GM12878 (cell line): ENCODE measurements at regions not wholly inside any gene's neighbourhood (a gene's known extent, or its start where the extent isn't known, plus 50 kb on each side); places are given as distances from the start of the nearest gene placed in this dataset.

Source experiments
- ATAC-seq: fragments of 200-7000 bp; cut with Tn5 transposase; 3 replicates; pipeline ENCODE4 v1.9.1; 2020; ENCODE audit warnings: mild to moderate bottlenecking, moderate library complexity
- BruUV-seq: library from RNA; stranded (reverse); fragments of 400-500 nt; replicated peaks from 2 replicates; lab custom pipeline; 2021; lab: Mats Ljungman, UMichigan
- CTCF ChIA-PET: fragments of 300-600 bp; sonication (Branson Sonifier 250); formaldehyde crosslinking; extraction: SDS; loops from one replicate; lab custom pipeline; 2021; ENCODE audit warnings: inconsistent platforms; lab: Yijun Ruan, JAX
- POLR2A ChIA-PET: fragments of 350-600 bp; formaldehyde crosslinking; extraction: SDS; loops from one replicate; lab custom pipeline; 2021; ENCODE audit warnings: inconsistent platforms; lab: Charles Lee
- RAD21 ChIA-PET: fragments of 300-600 bp; sonication (Branson Sonifier 250); formaldehyde crosslinking; loops from one replicate; lab custom pipeline; 2023; ENCODE audit warnings: antibody characterized with exemption; ENCODE audit not compliant: unreplicated experiment; lab: Charles Lee
- SMC1A ChIA-PET: fragments of 300-600 bp; sonication (Branson Sonifier 250); formaldehyde crosslinking; loops from one replicate; lab custom pipeline; 2023; ENCODE audit not compliant: unreplicated experiment, uncharacterized antibody; lab: Charles Lee
- DNase-seq: peaks from one replicate; pipeline ENCODE4 v3.0.0-alpha.2; 2011; ENCODE audit warnings: low read depth, low spot score
- FAIRE-seq: peaks from 3 replicates; lab custom pipeline; 2011; peaks lifted over from hg19 to GRCh38; lab: Jason Lieb, UNC
- H2AFZ ChIP-seq: 2 replicates; pipeline ENCODE4 v1.6.0; 2011; ENCODE audit warnings: low read depth, low read length, control low read depth; ENCODE audit not compliant: control insufficient read depth
- H3K27ac ChIP-seq: 2 replicates; pipeline ENCODE4 v1.5.1; 2011; ENCODE audit warnings: control low read depth; ENCODE audit not compliant: control insufficient read depth, insufficient read depth
- H3K27me3 ChIP-seq, 2 experiments: replicated peaks in 1 of 2; 2 replicates each; pipeline versions ENCODE4 v1.6.0 to v1.6.1; 2011; ENCODE audit warnings: low read length in 1 of 2; ENCODE audit not compliant: control insufficient read depth in 2 of 2, insufficient read depth in 2 of 2
- H3K36me3 ChIP-seq, 2 experiments: 2 replicates each; pipeline ENCODE4 v1.5.1; 2011; ENCODE audit warnings: low read length in 1 of 2; ENCODE audit not compliant: control insufficient read depth in 2 of 2, insufficient read depth in 2 of 2
- H3K4me1 ChIP-seq: 2 replicates; pipeline ENCODE4 v1.6.1; 2011; ENCODE audit warnings: mild to moderate bottlenecking, low read length, moderate library complexity, mixed read lengths; ENCODE audit not compliant: control insufficient read depth, insufficient read depth
- H3K4me2 ChIP-seq: 2 replicates; pipeline ENCODE4 v1.6.0; 2011; ENCODE audit warnings: control low read depth; ENCODE audit not compliant: control insufficient read depth, insufficient read depth
- H3K4me3 ChIP-seq: fragments of 200-600 bp; sonication (generic); 2 replicates; pipeline ENCODE4 v1.5.1; 2016
- H3K79me2 ChIP-seq: 2 replicates; pipeline ENCODE4 v1.6.0; 2011; ENCODE audit warnings: low read length; ENCODE audit not compliant: control insufficient read depth, insufficient read depth
- H3K9ac ChIP-seq: 2 replicates; pipeline ENCODE4 v1.8.0; 2011; ENCODE audit warnings: low read length, control low read depth, mixed read lengths; ENCODE audit not compliant: control insufficient read depth, insufficient read depth
- H3K9me3 ChIP-seq: replicated peaks from 3 replicates; pipeline ENCODE4 v1.5.1; 2011; ENCODE audit warnings: mild to moderate bottlenecking, low read length; ENCODE audit not compliant: control insufficient read depth, insufficient read depth
- H4K20me1 ChIP-seq: 2 replicates; pipeline ENCODE4 v1.6.0; 2011; ENCODE audit not compliant: control insufficient read depth, insufficient read depth
- CHD1 ChIP-seq: IDR thresholded peaks from 2 replicates; pipeline ENCODE4 v1.6.1; 2012; ENCODE audit warnings: low read depth, low read length, improper control_type of control experiment
- E4F1 ChIP-seq: fragments of 450-650 bp; IDR thresholded peaks from 2 replicates; pipeline ENCODE4 v1.6.1; 2018; ENCODE audit warnings: borderline replicate concordance, mild to moderate bottlenecking; ENCODE audit not compliant: partially characterized antibody
- KAT2A ChIP-seq: conservative IDR thresholded peaks from 2 replicates; pipeline ENCODE4 v1.6.1; 2011; ENCODE audit warnings: low read depth, low read length; ENCODE audit not compliant: control insufficient read depth
- MXI1 ChIP-seq: fragments of 150-350 bp; IDR thresholded peaks from 2 replicates; pipeline ENCODE4 v1.6.1; 2011; ENCODE audit warnings: low read depth, mild to moderate bottlenecking, inconsistent platforms, low read length, improper control_type of control experiment
- NFYB ChIP-seq: IDR thresholded peaks from 2 replicates; pipeline ENCODE4 v1.6.1; 2011; ENCODE audit warnings: low read depth, mild to moderate bottlenecking, low read length, improper control_type of control experiment, moderate library complexity; ENCODE audit not compliant: insufficient read depth
- NRF1 ChIP-seq: conservative IDR thresholded peaks from 2 replicates; pipeline ENCODE4 v1.6.1; 2011; ENCODE audit warnings: mild to moderate bottlenecking, low read depth, low read length, improper control_type of control experiment
- RBBP5 ChIP-seq: fragments of 200-600 bp; sonication (generic); conservative IDR thresholded peaks from 2 replicates; pipeline ENCODE4 v1.6.1; 2016
- SUPT20H ChIP-seq: IDR thresholded peaks from 2 replicates; pipeline ENCODE4 v1.6.1; 2011; ENCODE audit warnings: low read depth, mild to moderate bottlenecking, low read length, moderate library complexity, borderline replicate concordance; ENCODE audit not compliant: control insufficient read depth
- ZNF622 ChIP-seq: fragments of 450-650 bp; IDR thresholded peaks from 2 replicates; pipeline ENCODE4 v1.6.1; 2017; ENCODE audit warnings: mild to moderate bottlenecking, inconsistent platforms
- WGBS: methylation state at CpG from one replicate; pipeline ENCODE4 v1.1.6; 2016; ENCODE audit warnings: low lambda C conversion rate; ENCODE audit not compliant: insufficient replicate concordance, insufficient coverage; ENCODE audit errors: missing lambda C conversion rate; 5-methylcytosine and 5-hydroxymethylcytosine counted together
- in situ Hi-C: fragments of 300-500 bp; cut with MboI; formaldehyde crosslinking; loops from 9 replicates; pipeline ENCODE4 v1.14.3; 2018; ENCODE audit warnings: mixed read lengths
- intact Hi-C: fragments of 100-400 bp; cut with micrococcal nuclease; formaldehyde crosslinking; loops from one replicate; pipeline ENCODE4 v1.14.2; 2022; ENCODE audit not compliant: unreplicated experiment
- TF ChIP-seq, protein P1 (sequence below): fragments of 150-350 bp; IDR thresholded peaks from 2 replicates; pipeline ENCODE4 v1.6.1; 2016; ENCODE audit warnings: low read depth, low read length
- TF ChIP-seq, protein P2 (sequence below): IDR thresholded peaks from 2 replicates; pipeline ENCODE4 v1.6.1; 2012; ENCODE audit warnings: mild to moderate bottlenecking, low read depth, low read length

- 2% methylated on average over 2 of the region's 2 CpGs for WGBS
- Histone ChIP-seq H3K9me3 (no peaks in the 10 kb centered on the region), H3K36me3 (no peaks in the 10 kb centered on the region), H3K9ac (no peak overlapping the region), H4K20me1 (no peaks in the 10 kb centered on the region), H3K4me3 (no peak overlapping the region), H3K4me2 (no peak overlapping the region), H3K27ac (no peak overlapping the region), H2AFZ (no peak overlapping the region), H3K27me3 (no peaks in the 10 kb centered on the region), H3K79me2 (no peaks in the 10 kb centered on the region), H3K4me1 (no peaks in the 10 kb centered on the region)
- no peak for TF ChIP-seq NRF1
- TF ChIP-seq, protein P1, sequence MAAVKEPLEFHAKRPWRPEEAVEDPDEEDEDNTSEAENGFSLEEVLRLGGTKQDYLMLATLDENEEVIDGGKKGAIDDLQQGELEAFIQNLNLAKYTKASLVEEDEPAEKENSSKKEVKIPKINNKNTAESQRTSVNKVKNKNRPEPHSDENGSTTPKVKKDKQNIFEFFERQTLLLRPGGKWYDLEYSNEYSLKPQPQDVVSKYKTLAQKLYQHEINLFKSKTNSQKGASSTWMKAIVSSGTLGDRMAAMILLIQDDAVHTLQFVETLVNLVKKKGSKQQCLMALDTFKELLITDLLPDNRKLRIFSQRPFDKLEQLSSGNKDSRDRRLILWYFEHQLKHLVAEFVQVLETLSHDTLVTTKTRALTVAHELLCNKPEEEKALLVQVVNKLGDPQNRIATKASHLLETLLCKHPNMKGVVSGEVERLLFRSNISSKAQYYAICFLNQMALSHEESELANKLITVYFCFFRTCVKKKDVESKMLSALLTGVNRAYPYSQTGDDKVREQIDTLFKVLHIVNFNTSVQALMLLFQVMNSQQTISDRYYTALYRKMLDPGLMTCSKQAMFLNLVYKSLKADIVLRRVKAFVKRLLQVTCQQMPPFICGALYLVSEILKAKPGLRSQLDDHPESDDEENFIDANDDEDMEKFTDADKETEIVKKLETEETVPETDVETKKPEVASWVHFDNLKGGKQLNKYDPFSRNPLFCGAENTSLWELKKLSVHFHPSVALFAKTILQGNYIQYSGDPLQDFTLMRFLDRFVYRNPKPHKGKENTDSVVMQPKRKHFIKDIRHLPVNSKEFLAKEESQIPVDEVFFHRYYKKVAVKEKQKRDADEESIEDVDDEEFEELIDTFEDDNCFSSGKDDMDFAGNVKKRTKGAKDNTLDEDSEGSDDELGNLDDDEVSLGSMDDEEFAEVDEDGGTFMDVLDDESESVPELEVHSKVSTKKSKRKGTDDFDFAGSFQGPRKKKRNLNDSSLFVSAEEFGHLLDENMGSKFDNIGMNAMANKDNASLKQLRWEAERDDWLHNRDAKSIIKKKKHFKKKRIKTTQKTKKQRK, result no peak
- TF ChIP-seq SUPT20H, result no peak
- no peak for TF ChIP-seq KAT2A
- no peak for TF ChIP-seq RBBP5
- no peak for TF ChIP-seq NFYB
- TF ChIP-seq, protein P2, sequence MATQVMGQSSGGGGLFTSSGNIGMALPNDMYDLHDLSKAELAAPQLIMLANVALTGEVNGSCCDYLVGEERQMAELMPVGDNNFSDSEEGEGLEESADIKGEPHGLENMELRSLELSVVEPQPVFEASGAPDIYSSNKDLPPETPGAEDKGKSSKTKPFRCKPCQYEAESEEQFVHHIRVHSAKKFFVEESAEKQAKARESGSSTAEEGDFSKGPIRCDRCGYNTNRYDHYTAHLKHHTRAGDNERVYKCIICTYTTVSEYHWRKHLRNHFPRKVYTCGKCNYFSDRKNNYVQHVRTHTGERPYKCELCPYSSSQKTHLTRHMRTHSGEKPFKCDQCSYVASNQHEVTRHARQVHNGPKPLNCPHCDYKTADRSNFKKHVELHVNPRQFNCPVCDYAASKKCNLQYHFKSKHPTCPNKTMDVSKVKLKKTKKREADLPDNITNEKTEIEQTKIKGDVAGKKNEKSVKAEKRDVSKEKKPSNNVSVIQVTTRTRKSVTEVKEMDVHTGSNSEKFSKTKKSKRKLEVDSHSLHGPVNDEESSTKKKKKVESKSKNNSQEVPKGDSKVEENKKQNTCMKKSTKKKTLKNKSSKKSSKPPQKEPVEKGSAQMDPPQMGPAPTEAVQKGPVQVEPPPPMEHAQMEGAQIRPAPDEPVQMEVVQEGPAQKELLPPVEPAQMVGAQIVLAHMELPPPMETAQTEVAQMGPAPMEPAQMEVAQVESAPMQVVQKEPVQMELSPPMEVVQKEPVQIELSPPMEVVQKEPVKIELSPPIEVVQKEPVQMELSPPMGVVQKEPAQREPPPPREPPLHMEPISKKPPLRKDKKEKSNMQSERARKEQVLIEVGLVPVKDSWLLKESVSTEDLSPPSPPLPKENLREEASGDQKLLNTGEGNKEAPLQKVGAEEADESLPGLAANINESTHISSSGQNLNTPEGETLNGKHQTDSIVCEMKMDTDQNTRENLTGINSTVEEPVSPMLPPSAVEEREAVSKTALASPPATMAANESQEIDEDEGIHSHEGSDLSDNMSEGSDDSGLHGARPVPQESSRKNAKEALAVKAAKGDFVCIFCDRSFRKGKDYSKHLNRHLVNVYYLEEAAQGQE, result no peak
- no peak for TF ChIP-seq ZNF622
- no peak for TF ChIP-seq MXI1
- TF ChIP-seq CHD1, result no peak
- TF ChIP-seq E4F1, result no peak
- BruUV-seq, result no TSS peak
- no peak for DNase-seq
- POLR2A ChIA-PET, result no interaction called here
- ATAC-seq, result no peak
- RAD21 ChIA-PET, result no interaction called here
- CTCF ChIA-PET, result no interaction called here
- in situ Hi-C loops, result no loop called here
- intact Hi-C loops, result no loop called here
- SMC1A ChIA-PET, result interaction anchor here (1.1 kb wide), 1 partner anchor 98 kb away, joined by 3 read pairs; no protein-coding TSS in a partner anchor
- no peak for FAIRE-seq
These were observed 329.3 kb upstream of the IRAK1BP1 start for GRCh38 chr6:78538002-78538401.
